PC-9 (cell line): ENCODE measurements at regions not wholly inside any gene's neighbourhood (a gene's known extent, or its start where the extent isn't known, plus 50 kb on each side); places are given as distances from the start of the nearest gene placed in this dataset.

Experiments used
- BruUV-seq: library from RNA; stranded (reverse); fragments of 400-500 nt; replicated peaks from 2 replicates; lab custom pipeline; 2021; lab: Mats Ljungman, UMichigan
- CTCF ChIA-PET: fragments of 300-600 bp; sonication (Branson Sonifier 250); formaldehyde crosslinking; loops from one replicate; lab custom pipeline; 2022; ENCODE audit warnings: antibody characterized with exemption; lab: Charles Lee
- POLR2A ChIA-PET: fragments of 300-600 bp; sonication (Branson Sonifier 250); formaldehyde crosslinking; loops from one replicate; lab custom pipeline; 2022; ENCODE audit warnings: antibody characterized with exemption; ENCODE audit not compliant: unreplicated experiment; lab: Charles Lee
- DNase-seq, 2 experiments: peaks; one replicate each; pipeline versions ENCODE4 v3.0.0 to v3.0.0-alpha.2; 2015 to 2022; ENCODE audit warnings: mixed read lengths in 1 of 2
- H2AFZ ChIP-seq: fragments of 200-600 bp; sonication (generic); 2 replicates; pipeline ENCODE4 v1.8.1; 2017; ENCODE audit warnings: antibody characterized with exemption
- H3F3A ChIP-seq: fragments of 200-600 bp; sonication (generic); 2 replicates; pipeline ENCODE4 v1.8.1; 2017; ENCODE audit warnings: antibody characterized with exemption, mild to moderate bottlenecking, low read depth; ENCODE audit not compliant: insufficient read depth
- H3K27ac ChIP-seq: fragments of 200-600 bp; sonication (generic); 2 replicates; pipeline ENCODE4 v1.6.1; 2016; ENCODE audit warnings: mixed run types
- H3K27me3 ChIP-seq: fragments of 200-600 bp; sonication (generic); 2 replicates; pipeline ENCODE4 v1.6.1; 2016; ENCODE audit warnings: low read depth, mixed run types; ENCODE audit not compliant: insufficient read depth
- H3K36me3 ChIP-seq: fragments of 200-600 bp; sonication (generic); 2 replicates; pipeline ENCODE4 v1.6.1; 2016; ENCODE audit warnings: low read depth, mixed run types
- H3K4me1 ChIP-seq: fragments of 200-600 bp; sonication (generic); replicated peaks from 2 replicates; pipeline ENCODE4 v1.6.1; 2016; ENCODE audit warnings: mixed run types; ENCODE audit not compliant: insufficient read depth
- H3K4me2 ChIP-seq: fragments of 200-600 bp; sonication (generic); 2 replicates; pipeline ENCODE4 v1.6.1; 2017; ENCODE audit warnings: mixed run types
- H3K4me3 ChIP-seq: fragments of 200-600 bp; sonication (generic); 2 replicates; pipeline ENCODE4 v1.6.1; 2016; ENCODE audit warnings: mixed run types
- H3K79me2 ChIP-seq: fragments of 200-600 bp; sonication (generic); 2 replicates; pipeline ENCODE4 v1.6.1; 2017; ENCODE audit warnings: low read depth, mixed run types
- H3K9me2 ChIP-seq: fragments of 200-600 bp; sonication (generic); 2 replicates; pipeline ENCODE4 v1.8.1; 2017; ENCODE audit warnings: mild to moderate bottlenecking; ENCODE audit not compliant: insufficient read depth
- H3K9me3 ChIP-seq: fragments of 200-600 bp; sonication (generic); 2 replicates; pipeline ENCODE4 v1.8.1; 2016; ENCODE audit warnings: low read depth; ENCODE audit not compliant: insufficient read depth
- H4K20me1 ChIP-seq: fragments of 200-600 bp; sonication (generic); 2 replicates; pipeline ENCODE4 v1.8.1; 2017; ENCODE audit not compliant: insufficient read depth
- EZH2 ChIP-seq: fragments of 200-600 bp; sonication (generic); IDR thresholded peaks from 2 replicates; pipeline ENCODE4 v1.8.0; 2017; ENCODE audit warnings: antibody characterized with exemption, low read depth
- intact Hi-C: fragments of 100-400 bp; cut with micrococcal nuclease; formaldehyde crosslinking; loops from one replicate; pipeline ENCODE4 v1.10.0; 2022; ENCODE audit not compliant: unreplicated experiment
- TF ChIP-seq, protein P1 (sequence below): fragments of 200-600 bp; sonication (generic); conservative IDR thresholded peaks from 2 replicates; pipeline ENCODE4 v1.6.1; 2017; ENCODE audit warnings: mixed run types, antibody characterized with exemption, mild to moderate bottlenecking, moderate library complexity

DNA sequence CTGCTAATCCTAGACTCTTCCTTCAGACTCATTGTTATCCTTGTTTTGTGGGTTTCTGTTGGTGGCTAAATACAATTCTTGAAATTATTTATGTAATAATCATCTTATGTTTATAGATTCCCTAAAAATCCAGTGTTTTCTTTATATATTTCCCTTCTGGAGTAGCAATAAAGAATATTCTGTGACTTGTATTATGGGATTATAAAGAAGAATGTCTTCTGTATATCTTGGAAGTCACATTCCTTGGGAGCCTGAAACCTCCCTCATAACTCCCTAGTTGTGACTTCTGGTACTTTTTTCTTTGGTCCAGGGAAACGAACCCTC, 356.1 kb downstream of the TMEM167A start:
- H3K27me3 ChIP-seq = no peaks in the 10 kb centered on the region
- H2AFZ ChIP-seq = no peak overlapping the region
- BruUV-seq = no TSS peak
- intact Hi-C loops = no loop called here
- H3K4me1 ChIP-seq = no peaks in the 10 kb centered on the region
- no peak overlapping the region for H3K4me3 ChIP-seq
- TF ChIP-seq EZH2 = no peak
- TF ChIP-seq, protein P1, sequence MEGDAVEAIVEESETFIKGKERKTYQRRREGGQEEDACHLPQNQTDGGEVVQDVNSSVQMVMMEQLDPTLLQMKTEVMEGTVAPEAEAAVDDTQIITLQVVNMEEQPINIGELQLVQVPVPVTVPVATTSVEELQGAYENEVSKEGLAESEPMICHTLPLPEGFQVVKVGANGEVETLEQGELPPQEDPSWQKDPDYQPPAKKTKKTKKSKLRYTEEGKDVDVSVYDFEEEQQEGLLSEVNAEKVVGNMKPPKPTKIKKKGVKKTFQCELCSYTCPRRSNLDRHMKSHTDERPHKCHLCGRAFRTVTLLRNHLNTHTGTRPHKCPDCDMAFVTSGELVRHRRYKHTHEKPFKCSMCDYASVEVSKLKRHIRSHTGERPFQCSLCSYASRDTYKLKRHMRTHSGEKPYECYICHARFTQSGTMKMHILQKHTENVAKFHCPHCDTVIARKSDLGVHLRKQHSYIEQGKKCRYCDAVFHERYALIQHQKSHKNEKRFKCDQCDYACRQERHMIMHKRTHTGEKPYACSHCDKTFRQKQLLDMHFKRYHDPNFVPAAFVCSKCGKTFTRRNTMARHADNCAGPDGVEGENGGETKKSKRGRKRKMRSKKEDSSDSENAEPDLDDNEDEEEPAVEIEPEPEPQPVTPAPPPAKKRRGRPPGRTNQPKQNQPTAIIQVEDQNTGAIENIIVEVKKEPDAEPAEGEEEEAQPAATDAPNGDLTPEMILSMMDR = no peak
- no peaks in the 10 kb centered on the region for H3K79me2 ChIP-seq
- H4K20me1 ChIP-seq = no peaks in the 10 kb centered on the region
- H3K36me3 ChIP-seq = no peaks in the 10 kb centered on the region
- DNase-seq = no peak
- no peaks in the 10 kb centered on the region for H3K9me2 ChIP-seq
- H3K27ac ChIP-seq = no peak overlapping the region
- no peaks in the 10 kb centered on the region for H3F3A ChIP-seq
- H3K4me2 ChIP-seq = no peak overlapping the region
- H3K9me3 ChIP-seq = 0 out of 2 replicates have a peak, but pooled peaks cover 3% of the 10 kb centered on the region
- ChIA-PET POLR2A (no interaction called here), CTCF (no interaction called here)

DNA sequence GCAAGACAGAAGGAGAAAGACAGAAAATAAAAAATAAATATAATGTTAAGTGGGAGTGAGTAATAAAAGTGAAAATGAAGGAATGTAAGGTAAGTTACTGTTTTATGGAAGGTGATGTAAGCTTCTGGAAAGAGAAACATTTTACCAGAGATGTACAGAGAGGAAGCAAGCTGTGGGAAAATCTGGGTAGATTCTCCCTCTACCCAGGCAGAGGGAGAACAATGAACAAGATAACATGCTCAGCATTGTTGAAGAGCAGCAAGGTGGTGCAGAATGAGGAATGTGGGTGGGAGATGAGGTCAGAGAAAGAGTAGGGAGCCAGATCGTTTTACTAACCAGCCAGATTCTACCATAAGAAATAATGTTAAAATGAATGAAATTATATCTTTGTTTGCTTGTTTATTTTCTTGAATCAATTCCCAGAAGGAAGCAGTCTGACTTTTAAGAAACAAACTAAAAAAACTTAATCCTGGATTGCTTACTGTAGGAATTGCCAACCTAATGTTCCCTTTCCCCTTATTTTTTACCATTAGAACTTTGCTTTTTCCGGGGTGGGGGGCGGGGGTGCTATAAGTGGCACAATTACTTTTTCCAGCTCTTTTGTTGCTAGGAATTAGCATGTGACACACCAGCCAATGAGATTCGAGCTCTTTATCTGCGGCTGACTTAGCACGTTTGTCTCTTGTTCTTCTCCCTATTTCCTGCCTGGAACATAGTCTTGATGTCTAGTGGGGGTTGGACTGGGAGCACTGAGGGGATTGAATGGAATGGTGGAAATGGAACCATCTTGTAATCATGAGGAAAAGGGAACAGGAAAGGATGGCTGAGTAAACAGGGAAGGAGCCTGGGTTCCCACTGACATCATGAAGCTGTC, 356.7 kb downstream of the TMEM167A start:
- no peaks in the 10 kb centered on the region for H3K79me2 ChIP-seq
- no peaks in the 10 kb centered on the region for H3F3A ChIP-seq
- no peak overlapping the region for H3K4me2 ChIP-seq
- no peak overlapping the region for H3K4me3 ChIP-seq
- BruUV-seq = no TSS peak
- H2AFZ ChIP-seq = no peak overlapping the region
- intact Hi-C loops = no loop called here
- H3K4me1 ChIP-seq = no peaks in the 10 kb centered on the region
- H3K27me3 ChIP-seq = no peaks in the 10 kb centered on the region
- no peaks in the 10 kb centered on the region for H3K9me2 ChIP-seq
- no peak for DNase-seq
- CTCF ChIA-PET = no interaction called here
- TF ChIP-seq, protein P1 = no peak
- no peak for TF ChIP-seq EZH2
- no peaks in the 10 kb centered on the region for H4K20me1 ChIP-seq
- no peak overlapping the region for H3K27ac ChIP-seq
- H3K9me3 ChIP-seq = 0 out of 2 replicates have a peak, but pooled peaks cover 3% of the 10 kb centered on the region
- POLR2A ChIA-PET = no interaction called here
- no peaks in the 10 kb centered on the region for H3K36me3 ChIP-seq

DNA sequence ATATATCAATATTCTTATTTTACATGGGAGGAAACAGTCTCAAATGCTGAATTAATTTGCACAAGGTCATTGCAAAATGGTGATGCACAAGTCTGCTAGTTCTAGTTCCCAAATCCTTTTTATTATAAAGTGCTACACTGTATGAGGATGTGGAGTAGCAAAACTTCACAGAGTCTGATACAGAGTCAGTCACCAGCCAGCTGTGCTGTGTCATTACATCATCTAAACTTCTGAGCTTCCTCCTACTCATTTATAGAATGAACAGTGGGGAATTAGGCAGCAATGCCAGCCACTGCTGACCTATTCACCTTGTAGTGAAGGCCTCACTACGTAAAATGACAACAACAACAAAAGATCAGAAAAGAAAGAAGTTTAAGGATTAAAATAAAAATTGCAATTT, 357.8 kb downstream of the TMEM167A start:
- Histone ChIP-seq H3K4me3 (no peak overlapping the region), H2AFZ (no peak overlapping the region), H3K9me2 (no peaks in the 10 kb centered on the region), H4K20me1 (no peaks in the 10 kb centered on the region), H3K4me2 (no peak overlapping the region), H3K27me3 (no peaks in the 10 kb centered on the region), H3K9me3 (0 out of 2 replicates have a peak, but pooled peaks cover 3% of the 10 kb centered on the region), H3K36me3 (no peaks in the 10 kb centered on the region), H3K27ac (no peak overlapping the region), H3K79me2 (no peaks in the 10 kb centered on the region), H3F3A (no peaks in the 10 kb centered on the region), H3K4me1 (no peaks in the 10 kb centered on the region)
- POLR2A ChIA-PET = interaction anchor here (0.6 kb wide), 2 partner anchors 33 to 1682 kb away, joined by 7 to 8 read pairs; no protein-coding TSS in a partner anchor
- CTCF ChIA-PET = no interaction called here
- TF ChIP-seq, protein P1 = no peak
- intact Hi-C loops = no loop called here
- DNase-seq = no peak
- BruUV-seq = no TSS peak
